SH-SY5Y (cell line): ENCODE measurements at regions not wholly inside any gene's neighbourhood (a gene's known extent, or its start where the extent isn't known, plus 50 kb on each side); places are given as distances from the start of the nearest gene placed in this dataset.

ENCODE experiments used
- GATA2 ChIP-seq: IDR thresholded peaks from 2 replicates; pipeline ENCODE4 v1.6.1; 2011; ENCODE audit warnings: mild to moderate bottlenecking, low read depth, low read length
- GATA3 ChIP-seq: IDR thresholded peaks from 2 replicates; pipeline ENCODE4 v1.6.1; 2011; ENCODE audit warnings: low read depth, mild to moderate bottlenecking, low read length, moderate library complexity

- no peak for TF ChIP-seq GATA2
- no peak for TF ChIP-seq GATA3
These were observed 357.4 kb upstream of the PRICKLE1 start for GRCh38 chr12:42946871-42947381.
